ENCODE measurements at regions not wholly inside any gene's neighbourhood (a gene's known extent, or its start where the extent isn't known, plus 50 kb on each side); places are given as distances from the start of the nearest gene placed in this dataset.

DNA sequence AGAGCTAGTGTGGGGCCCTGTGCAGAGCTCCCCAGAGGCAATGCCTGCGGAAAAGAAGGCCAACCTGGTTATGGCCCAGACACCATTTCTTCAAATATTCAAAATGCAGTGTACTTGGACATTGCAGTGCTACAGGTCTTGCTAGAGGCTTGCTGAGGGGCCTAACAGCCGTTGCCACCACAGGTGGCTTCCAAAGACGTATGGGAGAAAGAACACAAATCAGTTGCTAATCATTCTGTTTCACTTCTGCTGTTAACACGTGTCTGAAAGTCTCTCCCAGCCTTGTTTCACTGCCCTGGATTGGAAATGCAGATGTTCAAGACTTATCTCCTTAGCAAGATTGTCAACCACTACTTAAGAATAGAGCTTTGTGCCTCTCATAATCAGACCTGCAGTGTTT is 925.9 kb downstream of the GALC start:
- TF ChIP-seq CTCF (IDR thresholded peaks at IDR 0.05 in 2 of 3, conservative IDR thresholded peaks at IDR 0.05 in 1 of 3; ENCODE audit: control insufficient read depth in 2 of 3, extremely low read depth in 1 of 3, insufficient read depth in 1 of 3, low read depth in 3 of 3, low read length in 3 of 3) (no peak), YY1 (IDR thresholded peaks at IDR 0.05; ENCODE audit: low read depth, low read length) (no peak)
